H1 (cell line): ENCODE measurements at regions not wholly inside any gene's neighbourhood (a gene's known extent, or its start where the extent isn't known, plus 50 kb on each side); places are given as distances from the start of the nearest gene placed in this dataset.

ENCODE experiments used
- POLR2A ChIP-seq, 2 experiments: IDR thresholded peaks; 1 replicate in 1 of 2; 2 replicates in 1 of 2; pipeline ENCODE4 v1.6.1; 2011; ENCODE audit warnings: low read depth in 2 of 2, low read length in 2 of 2, mild to moderate bottlenecking in 2 of 2; ENCODE audit errors: control extremely low read depth in 1 of 2
- RXRA ChIP-seq: IDR thresholded peaks from 2 replicates; pipeline ENCODE4 v1.6.1; 2011; ENCODE audit warnings: low read depth, mild to moderate bottlenecking, low read length, moderate library complexity; ENCODE audit not compliant: insufficient read depth

DNA sequence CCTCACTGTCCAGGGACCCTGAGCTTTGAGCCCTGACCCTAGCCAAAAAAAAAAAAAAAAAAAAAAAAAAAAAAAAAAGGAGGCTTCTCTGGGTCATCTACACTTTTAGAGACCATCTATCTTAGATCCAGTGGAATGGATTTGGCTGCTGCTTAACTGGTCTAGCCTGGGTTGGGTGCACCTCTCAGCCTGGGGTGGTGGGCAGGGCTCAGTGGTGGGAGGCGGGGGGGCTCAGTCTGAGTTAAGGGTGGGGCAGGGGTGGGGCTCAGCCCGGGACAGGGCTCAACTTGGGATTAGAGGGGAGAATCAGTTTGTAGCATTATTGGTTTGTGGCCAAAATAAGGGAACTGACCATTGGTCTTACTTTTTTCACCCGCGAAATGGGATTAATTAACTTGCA, 139.2 kb downstream of the TPRA1 start (continued):
- TF ChIP-seq POLR2A (IDR thresholded peaks at IDR 0.05; ENCODE audit: control extremely low read depth in 1 of 2, low read depth in 2 of 2, low read length in 2 of 2) (no peak), RXRA (no peak)
